ENCODE measurements at regions not wholly inside any gene's neighbourhood (a gene's known extent, or its start where the extent isn't known, plus 50 kb on each side); places are given as distances from the start of the nearest gene placed in this dataset.

DNA sequence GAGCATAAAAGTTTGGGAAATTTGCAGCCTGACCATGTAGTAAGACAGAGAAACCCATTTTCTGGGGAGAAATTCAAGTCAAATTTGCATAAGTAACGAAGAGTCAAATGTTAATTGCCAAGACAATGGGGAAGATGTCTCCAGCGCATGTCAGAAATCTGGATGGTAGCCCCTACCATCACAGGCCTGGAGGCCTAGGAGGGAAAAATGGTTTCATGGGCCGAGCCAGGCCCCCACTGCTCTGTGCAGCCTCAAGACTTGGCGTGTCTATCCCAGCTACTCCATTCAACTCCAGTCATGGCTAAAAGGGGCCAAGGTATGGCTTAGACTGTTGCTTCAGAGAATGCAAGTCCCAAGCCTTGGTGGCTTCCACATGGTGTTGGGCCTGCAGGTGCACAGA, 269.8 kb downstream of the RFC3 start:
- Histone ChIP-seq H3K4me3 (ENCODE audit: low read length in 2 of 2) (no peak overlapping the region), H3K27ac (ENCODE audit: low read depth in 1 of 2, low read length in 1 of 2) (no peak overlapping the region), H3K27me3 (ENCODE audit: control insufficient read depth in 2 of 2, insufficient read depth in 1 of 2, low read length in 1 of 2) (no peaks in the 10 kb centered on the region), H3K9me3 (ENCODE audit: control insufficient read depth in 2 of 2, insufficient read depth in 1 of 2, low read length in 1 of 2) (peaks cover 0 to 8% of the 10 kb centered on the region in 2 donors), H3K36me3 (ENCODE audit: control insufficient read depth in 2 of 2, insufficient read depth in 2 of 2, low read length in 1 of 2) (no peaks in the 10 kb centered on the region), H3K4me1 (ENCODE audit: control insufficient read depth in 2 of 2, insufficient read depth in 2 of 2, low read length in 2 of 2) (no peaks in the 10 kb centered on the region)
- WGBS: 90% methylated on average over 4 of the region's 4 CpGs
- no peak for DNase-seq (ENCODE audit: low read depth in 6 of 9, low spot score in 9 of 9)

DNA sequence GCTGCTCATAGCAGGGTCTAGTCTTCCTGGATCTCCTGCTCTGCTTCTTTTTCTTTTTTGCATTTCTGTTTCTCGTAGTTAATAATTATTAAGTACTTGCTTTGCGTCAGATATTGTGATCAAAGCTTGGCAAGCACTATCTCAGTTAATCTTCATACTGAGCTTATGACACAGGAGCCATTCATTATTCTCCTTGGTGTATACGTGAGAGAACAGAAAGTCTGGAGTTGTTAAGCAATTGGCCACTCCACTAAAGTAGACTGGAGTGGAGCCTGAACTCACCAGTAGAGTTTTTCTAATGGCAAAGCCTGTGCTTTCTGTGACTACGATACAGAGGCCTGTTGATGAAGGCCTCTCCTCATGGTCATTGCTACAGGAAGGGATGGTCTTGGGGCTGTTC, 285.9 kb downstream of the RFC3 start:
- 86% methylated on average over 4 of the region's 4 CpGs for WGBS
- no peak overlapping the region for H3K4me3 ChIP-seq (ENCODE audit: low read length in 2 of 2)
- H3K9me3 ChIP-seq (ENCODE audit: control insufficient read depth in 2 of 2, insufficient read depth in 1 of 2, low read length in 1 of 2): no peaks in the 10 kb centered on the region
- no peaks in the 10 kb centered on the region for H3K27me3 ChIP-seq (ENCODE audit: control insufficient read depth in 2 of 2, insufficient read depth in 1 of 2, low read length in 1 of 2)
- H3K27ac ChIP-seq (ENCODE audit: low read depth in 1 of 2, low read length in 1 of 2): no peak overlapping the region
- H3K4me1 ChIP-seq (ENCODE audit: control insufficient read depth in 2 of 2, insufficient read depth in 2 of 2, low read length in 2 of 2): no peaks in the 10 kb centered on the region
- H3K36me3 ChIP-seq (ENCODE audit: control insufficient read depth in 2 of 2, insufficient read depth in 2 of 2, low read length in 1 of 2): no peaks in the 10 kb centered on the region
- no peak for DNase-seq (ENCODE audit: low read depth in 6 of 9, low spot score in 9 of 9)

DNA sequence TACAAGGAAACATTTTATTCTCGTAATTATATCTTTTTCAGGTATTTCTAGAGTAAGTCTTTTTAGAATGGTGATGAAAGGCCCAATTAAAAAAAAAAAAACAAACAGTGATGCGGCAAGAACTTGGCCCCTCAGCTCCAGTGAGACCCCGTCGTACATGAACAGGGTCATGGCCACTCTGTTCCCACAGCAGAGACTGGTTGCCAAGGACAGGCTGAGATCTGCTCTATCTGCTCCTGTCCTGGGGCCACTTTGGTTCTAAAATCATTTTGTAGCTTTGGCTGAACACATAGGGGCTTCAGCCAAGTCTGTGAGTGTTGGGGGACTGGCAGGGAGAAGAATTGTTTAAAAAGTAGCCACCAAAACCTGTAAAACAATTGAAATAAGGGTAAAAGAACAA, 286.9 kb downstream of the RFC3 start:
- WGBS: 88% methylated on average over 4 of the region's 4 CpGs
- Histone ChIP-seq H3K4me1 (ENCODE audit: control insufficient read depth in 2 of 2, insufficient read depth in 2 of 2, low read length in 2 of 2) (no peaks in the 10 kb centered on the region), H3K9me3 (ENCODE audit: control insufficient read depth in 2 of 2, insufficient read depth in 1 of 2, low read length in 1 of 2) (no peaks in the 10 kb centered on the region), H3K36me3 (ENCODE audit: control insufficient read depth in 2 of 2, insufficient read depth in 2 of 2, low read length in 1 of 2) (no peaks in the 10 kb centered on the region), H3K27me3 (ENCODE audit: control insufficient read depth in 2 of 2, insufficient read depth in 1 of 2, low read length in 1 of 2) (no peaks in the 10 kb centered on the region), H3K4me3 (ENCODE audit: low read length in 2 of 2) (no peak overlapping the region), H3K27ac (ENCODE audit: low read depth in 1 of 2, low read length in 1 of 2) (no peak overlapping the region)
- no peak for DNase-seq (ENCODE audit: low read depth in 6 of 9, low spot score in 9 of 9)

DNA sequence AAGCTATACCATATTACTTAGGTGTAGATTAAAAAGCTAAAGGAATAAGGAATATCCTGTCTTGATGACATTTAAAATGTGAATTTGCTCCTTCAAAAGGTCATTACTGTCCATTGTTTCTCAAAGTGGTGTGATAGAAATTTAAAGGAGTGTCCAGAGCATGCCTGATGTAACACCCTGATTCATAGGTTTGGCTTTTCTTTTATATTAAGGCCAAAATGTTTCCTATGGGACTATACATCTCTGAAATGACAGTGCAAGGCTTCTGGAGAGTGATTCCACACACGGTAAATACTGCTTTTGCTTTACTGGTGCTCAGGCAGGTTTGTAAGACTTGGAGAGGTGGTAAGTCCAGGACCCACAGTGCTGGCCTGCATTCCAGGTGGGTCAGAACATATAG, 289.9 kb downstream of the RFC3 start:
- Histone ChIP-seq H3K36me3 (ENCODE audit: control insufficient read depth in 2 of 2, insufficient read depth in 2 of 2, low read length in 1 of 2) (no peaks in the 10 kb centered on the region), H3K9me3 (ENCODE audit: control insufficient read depth in 2 of 2, insufficient read depth in 1 of 2, low read length in 1 of 2) (no peaks in the 10 kb centered on the region), H3K4me1 (ENCODE audit: control insufficient read depth in 2 of 2, insufficient read depth in 2 of 2, low read length in 2 of 2) (no peaks in the 10 kb centered on the region), H3K27ac (ENCODE audit: low read depth in 1 of 2, low read length in 1 of 2) (no peak overlapping the region), H3K4me3 (ENCODE audit: low read length in 2 of 2) (no peak overlapping the region), H3K27me3 (ENCODE audit: control insufficient read depth in 2 of 2, insufficient read depth in 1 of 2, low read length in 1 of 2) (no peaks in the 10 kb centered on the region)
- DNase-seq (ENCODE audit: low read depth in 6 of 9, low spot score in 9 of 9): no peak
- 92% methylated on average over 1 of the region's 1 CpG for WGBS

DNA sequence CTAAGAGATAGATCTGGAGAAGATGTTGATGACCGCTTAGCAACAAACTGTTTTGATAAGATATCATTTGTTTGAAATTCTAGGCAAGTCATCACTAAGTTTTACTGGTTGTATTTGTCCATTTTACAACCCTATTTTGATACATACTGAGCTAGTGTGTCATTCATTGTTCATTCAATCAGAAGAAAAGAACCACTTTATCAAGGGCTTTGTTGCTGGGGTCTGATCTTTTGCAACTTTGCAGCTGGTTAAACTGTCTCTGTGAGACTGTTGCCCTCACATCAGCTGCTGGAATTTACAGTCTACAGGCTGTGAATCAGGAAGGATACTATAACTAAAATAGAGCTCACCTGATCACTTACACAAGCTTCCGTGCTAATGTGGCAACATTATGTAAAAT, 290.5 kb downstream of the RFC3 start:
- Histone ChIP-seq H3K9me3 (ENCODE audit: control insufficient read depth in 2 of 2, insufficient read depth in 1 of 2, low read length in 1 of 2) (no peaks in the 10 kb centered on the region), H3K36me3 (ENCODE audit: control insufficient read depth in 2 of 2, insufficient read depth in 2 of 2, low read length in 1 of 2) (no peaks in the 10 kb centered on the region), H3K27me3 (ENCODE audit: control insufficient read depth in 2 of 2, insufficient read depth in 1 of 2, low read length in 1 of 2) (no peaks in the 10 kb centered on the region), H3K4me3 (ENCODE audit: low read length in 2 of 2) (no peak overlapping the region), H3K27ac (ENCODE audit: low read depth in 1 of 2, low read length in 1 of 2) (no peak overlapping the region), H3K4me1 (ENCODE audit: control insufficient read depth in 2 of 2, insufficient read depth in 2 of 2, low read length in 2 of 2) (no peaks in the 10 kb centered on the region)
- 96% methylated on average over 2 of the region's 2 CpGs for WGBS
- DNase-seq (ENCODE audit: low read depth in 6 of 9, low spot score in 9 of 9): no peak

DNA sequence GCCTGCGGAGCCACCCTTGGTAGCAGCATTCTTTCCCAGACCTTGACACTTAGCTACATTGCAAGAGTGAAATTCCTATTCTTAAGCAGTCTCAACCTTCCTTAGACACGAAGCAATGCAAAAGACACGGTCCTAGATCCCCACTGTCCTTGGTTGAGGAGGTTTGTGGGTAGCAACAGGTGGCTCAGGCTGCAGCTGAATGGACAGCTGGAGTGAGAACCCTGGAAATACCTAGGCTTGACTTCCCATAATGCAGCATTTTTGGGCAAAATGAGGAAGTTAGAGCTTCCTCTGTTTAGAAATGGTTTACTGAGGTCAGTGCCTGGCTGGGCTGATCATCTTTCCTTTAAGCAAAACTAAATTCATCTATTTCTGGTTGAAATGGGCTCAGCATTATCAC, 296.6 kb downstream of the RFC3 start:
- Histone ChIP-seq H3K4me1 (ENCODE audit: control insufficient read depth in 2 of 2, insufficient read depth in 2 of 2, low read length in 2 of 2) (no peaks in the 10 kb centered on the region), H3K4me3 (ENCODE audit: low read length in 2 of 2) (no peak overlapping the region), H3K27ac (ENCODE audit: low read depth in 1 of 2, low read length in 1 of 2) (no peak overlapping the region), H3K36me3 (ENCODE audit: control insufficient read depth in 2 of 2, insufficient read depth in 2 of 2, low read length in 1 of 2) (no peaks in the 10 kb centered on the region), H3K9me3 (ENCODE audit: control insufficient read depth in 2 of 2, insufficient read depth in 1 of 2, low read length in 1 of 2) (no peaks in the 10 kb centered on the region), H3K27me3 (ENCODE audit: control insufficient read depth in 2 of 2, insufficient read depth in 1 of 2, low read length in 1 of 2) (no peaks in the 10 kb centered on the region)
- 57% methylated on average over 3 of the region's 3 CpGs for WGBS
- DNase-seq (ENCODE audit: low read depth in 6 of 9, low spot score in 9 of 9): no peak

DNA sequence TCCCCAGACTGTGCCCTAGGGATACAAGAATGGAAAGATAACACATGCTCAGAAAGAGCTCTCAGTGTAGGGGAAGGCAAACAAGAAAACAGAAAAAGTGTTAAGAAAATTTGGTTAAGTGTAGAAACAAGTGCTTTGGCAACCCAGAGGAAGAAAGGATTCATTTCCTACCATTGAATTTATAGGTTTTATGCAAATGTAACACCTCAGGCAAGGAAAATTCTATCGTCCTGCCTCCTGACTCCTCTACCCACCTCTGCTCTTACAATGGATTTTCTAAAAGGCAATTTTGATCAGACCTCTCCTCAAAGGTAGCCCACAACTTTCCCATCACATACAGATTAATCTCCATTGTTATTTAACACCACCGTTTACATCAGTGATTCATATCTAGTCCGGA, 298.7 kb downstream of the RFC3 start:
- no peak overlapping the region for H3K4me3 ChIP-seq (ENCODE audit: low read length in 2 of 2)
- DNase-seq (ENCODE audit: low read depth in 6 of 9, low spot score in 9 of 9): no peak
- H3K9me3 ChIP-seq (ENCODE audit: control insufficient read depth in 2 of 2, insufficient read depth in 1 of 2, low read length in 1 of 2): no peaks in the 10 kb centered on the region
- H3K36me3 ChIP-seq (ENCODE audit: control insufficient read depth in 2 of 2, insufficient read depth in 2 of 2, low read length in 1 of 2): no peaks in the 10 kb centered on the region
- H3K27ac ChIP-seq (ENCODE audit: low read depth in 1 of 2, low read length in 1 of 2): no peak overlapping the region
- no peaks in the 10 kb centered on the region for H3K27me3 ChIP-seq (ENCODE audit: control insufficient read depth in 2 of 2, insufficient read depth in 1 of 2, low read length in 1 of 2)
- no peaks in the 10 kb centered on the region for H3K4me1 ChIP-seq (ENCODE audit: control insufficient read depth in 2 of 2, insufficient read depth in 2 of 2, low read length in 2 of 2)
- 94% methylated on average over 3 of the region's 3 CpGs for WGBS

DNA sequence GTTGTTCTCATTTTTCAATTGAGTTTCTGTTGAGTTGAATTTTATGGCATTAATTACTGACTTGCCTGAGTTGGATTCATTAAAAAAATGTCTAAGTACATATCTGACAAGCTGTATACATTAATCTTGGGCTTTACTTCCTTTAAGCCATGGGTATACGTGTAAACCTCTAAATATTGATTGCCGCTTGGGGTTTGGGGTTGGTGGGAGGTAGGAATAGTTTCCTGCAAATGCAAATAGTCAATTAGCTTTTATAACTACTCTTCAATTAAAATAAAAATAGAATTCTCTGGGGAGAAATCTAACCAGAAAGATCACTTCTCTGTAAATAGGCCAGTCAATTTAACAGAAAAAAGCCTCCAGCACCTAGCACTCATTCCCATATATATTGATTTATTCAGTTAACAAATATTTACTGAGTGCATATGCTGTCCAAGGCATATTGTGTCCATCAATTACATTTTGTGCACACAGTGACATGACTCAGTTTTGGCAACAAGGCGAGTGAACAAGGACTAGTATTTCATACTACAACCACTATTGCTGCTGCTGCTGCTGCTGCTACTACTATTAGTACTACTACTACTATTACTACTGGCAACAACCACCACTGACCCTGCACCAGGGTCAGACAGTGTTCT, 306.8 kb downstream of the RFC3 start:
- no peak for DNase-seq (ENCODE audit: low read depth in 6 of 9, low spot score in 9 of 9)
- H3K4me3 ChIP-seq (ENCODE audit: low read length in 2 of 2): no peak overlapping the region
- no peaks in the 10 kb centered on the region for H3K27me3 ChIP-seq (ENCODE audit: control insufficient read depth in 2 of 2, insufficient read depth in 1 of 2, low read length in 1 of 2)
- H3K9me3 ChIP-seq (ENCODE audit: control insufficient read depth in 2 of 2, insufficient read depth in 1 of 2, low read length in 1 of 2): no peaks in the 10 kb centered on the region
- H3K36me3 ChIP-seq (ENCODE audit: control insufficient read depth in 2 of 2, insufficient read depth in 2 of 2, low read length in 1 of 2): no peaks in the 10 kb centered on the region
- no peak overlapping the region for H3K27ac ChIP-seq (ENCODE audit: low read depth in 1 of 2, low read length in 1 of 2)
- no peaks in the 10 kb centered on the region for H3K4me1 ChIP-seq (ENCODE audit: control insufficient read depth in 2 of 2, insufficient read depth in 2 of 2, low read length in 2 of 2)
- 84% methylated on average over 3 of the region's 3 CpGs for WGBS

DNA sequence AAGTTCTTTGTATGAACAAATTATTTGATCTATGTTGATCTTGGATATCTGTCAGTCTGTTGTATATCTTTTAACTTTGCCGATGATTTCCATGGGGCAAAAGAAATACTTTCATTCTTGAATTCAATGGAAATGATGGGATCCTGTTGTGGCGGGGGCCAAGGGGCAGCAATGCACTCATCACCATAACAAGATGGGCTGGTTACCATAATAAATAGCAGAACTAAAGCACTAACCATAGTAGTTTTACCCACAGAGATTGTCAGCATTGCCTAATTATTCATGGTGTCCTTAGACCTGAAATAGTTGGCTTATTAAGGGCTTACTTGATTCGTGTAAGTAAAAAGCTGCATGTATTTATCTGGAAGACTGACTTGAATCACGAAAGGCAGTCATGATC, 309.6 kb downstream of the RFC3 start:
- WGBS: 93% methylated on average over 4 of the region's 4 CpGs
- Histone ChIP-seq H3K4me1 (ENCODE audit: control insufficient read depth in 2 of 2, insufficient read depth in 2 of 2, low read length in 2 of 2) (no peaks in the 10 kb centered on the region), H3K9me3 (ENCODE audit: control insufficient read depth in 2 of 2, insufficient read depth in 1 of 2, low read length in 1 of 2) (peaks cover 0 to 2% of the 10 kb centered on the region in 2 donors), H3K27me3 (ENCODE audit: control insufficient read depth in 2 of 2, insufficient read depth in 1 of 2, low read length in 1 of 2) (no peaks in the 10 kb centered on the region), H3K4me3 (ENCODE audit: low read length in 2 of 2) (no peak overlapping the region), H3K27ac (ENCODE audit: low read depth in 1 of 2, low read length in 1 of 2) (no peak overlapping the region), H3K36me3 (ENCODE audit: control insufficient read depth in 2 of 2, insufficient read depth in 2 of 2, low read length in 1 of 2) (no peaks in the 10 kb centered on the region)
- DNase-seq (ENCODE audit: low read depth in 6 of 9, low spot score in 9 of 9): no peak

DNA sequence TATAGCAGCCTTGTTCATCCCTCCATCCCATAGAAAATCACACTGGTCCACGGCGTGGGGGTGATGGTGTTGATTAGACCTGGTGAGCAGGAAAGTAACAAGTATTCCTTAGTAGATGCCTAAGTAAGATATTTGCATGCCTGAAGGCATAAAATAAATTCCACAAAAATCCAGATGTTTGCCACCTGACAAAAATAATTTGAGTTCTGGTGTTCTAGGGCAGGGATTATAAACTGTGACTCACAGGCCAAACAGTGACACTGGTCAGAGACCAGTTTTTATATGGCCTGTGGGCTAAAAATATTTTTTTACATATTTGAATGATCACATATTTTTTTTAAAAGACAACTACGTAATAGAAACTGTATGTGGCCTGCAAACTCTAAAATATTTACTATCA, 310.7 kb downstream of the RFC3 start:
- no peak for DNase-seq (ENCODE audit: low read depth in 6 of 9, low spot score in 9 of 9)
- Histone ChIP-seq H3K27me3 (ENCODE audit: control insufficient read depth in 2 of 2, insufficient read depth in 1 of 2, low read length in 1 of 2) (no peaks in the 10 kb centered on the region), H3K4me3 (ENCODE audit: low read length in 2 of 2) (no peak overlapping the region), H3K36me3 (ENCODE audit: control insufficient read depth in 2 of 2, insufficient read depth in 2 of 2, low read length in 1 of 2) (no peaks in the 10 kb centered on the region), H3K27ac (ENCODE audit: low read depth in 1 of 2, low read length in 1 of 2) (no peak overlapping the region), H3K4me1 (ENCODE audit: control insufficient read depth in 2 of 2, insufficient read depth in 2 of 2, low read length in 2 of 2) (no peaks in the 10 kb centered on the region), H3K9me3 (ENCODE audit: control insufficient read depth in 2 of 2, insufficient read depth in 1 of 2, low read length in 1 of 2) (peaks cover 0 to 2% of the 10 kb centered on the region in 2 donors)
- 95% methylated on average over 3 of the region's 3 CpGs for WGBS

Data from thymus (tissue), 11 donors.